ENCODE measurements at regions not wholly inside any gene's neighbourhood (a gene's known extent, or its start where the extent isn't known, plus 50 kb on each side); places are given as distances from the start of the nearest gene placed in this dataset.

DNA sequence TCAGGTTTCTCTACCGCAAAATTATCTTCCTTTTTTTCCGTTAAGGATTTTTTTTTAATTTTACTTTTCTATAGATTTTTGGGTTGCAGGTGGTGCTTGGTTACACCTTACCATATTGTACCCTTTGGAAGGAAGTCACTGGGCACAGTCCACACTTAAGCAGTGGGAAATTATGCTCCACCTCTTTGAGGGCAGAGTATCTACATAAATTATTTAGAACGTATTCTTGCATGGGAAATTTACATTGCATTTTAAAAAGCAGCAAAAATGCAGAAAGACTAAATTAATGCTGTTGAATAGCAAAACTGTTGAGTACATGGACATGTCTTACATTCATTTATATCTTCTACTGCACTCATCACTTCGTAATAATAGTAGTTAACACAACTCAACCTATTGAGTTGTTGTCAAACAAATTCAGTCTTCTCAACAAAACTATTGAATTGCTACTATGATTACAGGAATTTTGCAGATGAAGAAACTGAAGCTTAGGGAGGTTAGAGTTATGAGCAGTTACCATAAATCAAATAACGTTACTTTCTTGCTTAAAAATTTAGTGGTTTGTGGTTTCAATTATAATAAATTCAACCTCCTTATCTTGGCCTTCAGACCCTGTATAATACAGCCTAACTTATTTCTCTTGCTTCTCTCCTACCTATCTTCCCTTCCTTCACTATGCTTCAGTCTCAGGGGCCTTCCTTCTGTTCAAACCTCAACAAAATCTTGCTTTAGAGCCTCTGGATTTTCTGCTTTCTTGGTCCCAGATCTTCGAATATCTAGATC lies 97.4 kb upstream of the ARHGAP20 start:
- Mint-ChIP-seq H3K36me3 (no peaks in the 10 kb centered on the region), H3K27me3 (no peaks in the 10 kb centered on the region), H3K4me1 (no peaks in the 10 kb centered on the region), H3K27ac (no peak overlapping the region), H3K9me3 (peaks cover 0 to 4% (median 0%) of the 10 kb centered on the region in 8 donors), H3K4me3 (no peak overlapping the region)
- POLR2A ChIA-PET (ENCODE audit: partially characterized antibody) = no interaction called here
- no peaks in the 10 kb centered on the region for H3K9me3 ChIP-seq (ENCODE audit: control insufficient read depth in 1 of 2, low read length in 2 of 2)
- no peaks in the 10 kb centered on the region for H3K27me3 ChIP-seq (ENCODE audit: insufficient read depth, low read length)
- intact Hi-C loops (cut with micrococcal nuclease) = no loop called here
- H3K27ac ChIP-seq (ENCODE audit: low read depth, low read length) = no peak overlapping the region
- H3K4me3 ChIP-seq (ENCODE audit: low read length in 2 of 2) = no peak overlapping the region
- CTCF ChIA-PET (ENCODE audit: partially characterized antibody) = no interaction called here
- no peak for DNase-seq
- H3K36me3 ChIP-seq (ENCODE audit: insufficient read depth, low read length) = no peaks in the 10 kb centered on the region
- H3K4me1 ChIP-seq (ENCODE audit: insufficient read depth, low read length) = no peaks in the 10 kb centered on the region

DNA sequence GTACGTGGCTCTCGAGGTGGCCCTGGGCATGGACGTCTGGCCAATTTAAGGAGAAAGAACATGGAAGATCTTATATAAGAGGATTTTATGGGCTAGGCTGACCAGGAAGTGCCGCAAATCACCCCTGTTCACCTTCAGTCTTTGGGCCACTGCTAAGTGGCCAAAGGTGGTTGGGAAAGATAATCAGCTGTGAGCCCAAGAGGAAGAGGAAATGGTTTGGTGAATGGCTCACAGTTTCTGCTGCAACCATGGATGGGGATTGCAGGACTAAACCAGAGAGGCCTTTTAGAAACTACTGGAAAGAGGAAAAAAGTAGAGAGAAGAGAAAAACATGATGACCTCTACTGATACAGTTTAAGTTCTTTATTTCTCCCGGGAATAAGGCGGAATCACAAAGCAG lies 96.0 kb upstream of the ARHGAP20 start:
- DNase-seq = no peak
- CTCF ChIA-PET (ENCODE audit: partially characterized antibody) = no interaction called here
- no peak overlapping the region for H3K4me3 Mint-ChIP-seq
- no peaks in the 10 kb centered on the region for H3K27me3 Mint-ChIP-seq
- Histone ChIP-seq H3K27me3 (ENCODE audit: insufficient read depth, low read length) (no peaks in the 10 kb centered on the region), H3K27ac (ENCODE audit: low read depth, low read length) (no peak overlapping the region), H3K36me3 (ENCODE audit: insufficient read depth, low read length) (no peaks in the 10 kb centered on the region), H3K9me3 (ENCODE audit: control insufficient read depth in 1 of 2, low read length in 2 of 2) (no peaks in the 10 kb centered on the region), H3K4me1 (ENCODE audit: insufficient read depth, low read length) (no peaks in the 10 kb centered on the region), H3K4me3 (ENCODE audit: low read length in 2 of 2) (no peak overlapping the region)
- intact Hi-C loops (cut with micrococcal nuclease) = no loop called here
- H3K36me3 Mint-ChIP-seq = no peaks in the 10 kb centered on the region
- peaks cover 0 to 4% (median 0%) of the 10 kb centered on the region in 8 donors for H3K9me3 Mint-ChIP-seq
- POLR2A ChIA-PET (ENCODE audit: partially characterized antibody) = no interaction called here
- no peak overlapping the region for H3K27ac Mint-ChIP-seq
- no peaks in the 10 kb centered on the region for H3K4me1 Mint-ChIP-seq

DNA sequence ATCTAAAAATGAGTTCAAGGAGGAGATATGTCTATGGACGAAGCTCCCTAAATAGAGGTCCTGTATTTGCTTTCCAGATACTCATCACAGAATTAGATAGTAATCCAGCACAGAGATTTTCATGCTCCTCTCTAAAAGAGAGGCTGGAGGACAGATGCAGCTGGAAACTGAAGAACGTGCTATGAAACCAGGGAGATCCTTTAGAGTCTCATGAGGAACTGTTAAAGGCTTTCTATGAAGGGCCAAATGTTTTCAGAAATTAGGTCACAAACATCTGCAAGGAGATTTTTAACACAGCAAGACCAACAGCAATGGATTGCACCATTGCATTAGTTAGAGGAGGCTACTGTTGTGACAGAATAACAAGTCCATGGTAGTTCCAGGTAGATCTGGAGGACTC lies 95.6 kb upstream of the ARHGAP20 start:
- Histone ChIP-seq H3K36me3 (ENCODE audit: insufficient read depth, low read length) (no peaks in the 10 kb centered on the region), H3K27me3 (ENCODE audit: insufficient read depth, low read length) (no peaks in the 10 kb centered on the region), H3K27ac (ENCODE audit: low read depth, low read length) (no peak overlapping the region), H3K9me3 (ENCODE audit: control insufficient read depth in 1 of 2, low read length in 2 of 2) (no peaks in the 10 kb centered on the region), H3K4me3 (ENCODE audit: low read length in 2 of 2) (no peak overlapping the region), H3K4me1 (ENCODE audit: insufficient read depth, low read length) (no peaks in the 10 kb centered on the region)
- no peak for DNase-seq
- Mint-ChIP-seq H3K27ac (no peak overlapping the region), H3K4me3 (no peak overlapping the region), H3K4me1 (no peaks in the 10 kb centered on the region), H3K27me3 (no peaks in the 10 kb centered on the region), H3K9me3 (peaks cover 0 to 4% (median 0%) of the 10 kb centered on the region in 8 donors), H3K36me3 (no peaks in the 10 kb centered on the region)
- CTCF ChIA-PET (ENCODE audit: partially characterized antibody) = no interaction called here
- POLR2A ChIA-PET (ENCODE audit: partially characterized antibody) = no interaction called here
- intact Hi-C loops (cut with micrococcal nuclease) = no loop called here

DNA sequence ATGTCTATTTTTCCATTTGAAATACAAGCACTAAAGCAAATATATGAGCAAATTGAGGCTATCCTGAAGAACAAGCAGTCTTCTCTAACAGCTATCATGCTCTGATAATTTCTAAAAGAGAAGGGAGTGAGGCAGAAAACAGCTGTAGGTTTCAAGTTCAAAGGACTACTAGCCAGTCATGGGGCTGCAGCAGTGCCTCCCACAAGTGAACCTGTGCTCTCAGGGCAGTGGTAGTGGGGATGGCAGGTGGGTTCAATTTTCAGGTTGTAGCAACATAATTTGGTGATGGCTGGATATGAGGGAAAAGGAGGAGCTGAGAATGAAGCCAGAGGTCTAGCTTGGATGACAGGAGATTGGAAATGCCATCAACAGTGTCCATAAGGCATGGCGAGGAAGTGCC lies 93.5 kb upstream of the ARHGAP20 start:
- Mint-ChIP-seq H3K27ac (no peak overlapping the region), H3K9me3 (peaks cover 0 to 4% (median 0%) of the 10 kb centered on the region in 8 donors), H3K4me3 (no peak overlapping the region), H3K4me1 (no peaks in the 10 kb centered on the region), H3K27me3 (no peaks in the 10 kb centered on the region), H3K36me3 (no peaks in the 10 kb centered on the region)
- H3K9me3 ChIP-seq (ENCODE audit: control insufficient read depth in 1 of 2, low read length in 2 of 2) = no peaks in the 10 kb centered on the region
- H3K4me3 ChIP-seq (ENCODE audit: low read length in 2 of 2) = no peak overlapping the region
- CTCF ChIA-PET (ENCODE audit: partially characterized antibody) = no interaction called here
- H3K4me1 ChIP-seq (ENCODE audit: insufficient read depth, low read length) = no peaks in the 10 kb centered on the region
- POLR2A ChIA-PET (ENCODE audit: partially characterized antibody) = no interaction called here
- no peaks in the 10 kb centered on the region for H3K36me3 ChIP-seq (ENCODE audit: insufficient read depth, low read length)
- no peak for DNase-seq
- intact Hi-C loops (cut with micrococcal nuclease) = no loop called here
- no peaks in the 10 kb centered on the region for H3K27me3 ChIP-seq (ENCODE audit: insufficient read depth, low read length)
- no peak overlapping the region for H3K27ac ChIP-seq (ENCODE audit: low read depth, low read length)

DNA sequence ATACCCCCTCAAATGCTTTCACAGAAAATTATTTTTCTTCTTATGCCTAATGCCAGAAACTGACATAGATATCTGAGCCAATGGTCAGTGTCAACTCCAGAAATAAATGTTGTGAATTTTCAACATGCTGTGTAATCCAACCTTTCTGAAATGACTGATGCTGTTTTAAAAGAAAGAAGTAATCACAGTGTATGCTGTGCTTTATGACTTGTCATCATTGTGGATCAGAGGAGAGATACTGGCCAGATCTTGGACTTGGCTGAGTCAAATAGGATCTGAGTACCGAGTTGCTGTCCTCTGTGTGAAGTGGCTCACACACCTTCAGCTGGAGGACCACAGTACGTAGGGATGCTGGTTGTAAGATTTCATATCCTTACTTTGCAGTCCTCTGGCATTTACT lies 89.9 kb upstream of the ARHGAP20 start:
- ChIA-PET POLR2A (ENCODE audit: partially characterized antibody) (no interaction called here), CTCF (ENCODE audit: partially characterized antibody) (no interaction called here)
- Histone ChIP-seq H3K4me3 (ENCODE audit: low read length in 2 of 2) (no peak overlapping the region), H3K36me3 (ENCODE audit: insufficient read depth, low read length) (no peaks in the 10 kb centered on the region), H3K4me1 (ENCODE audit: insufficient read depth, low read length) (no peaks in the 10 kb centered on the region), H3K27me3 (ENCODE audit: insufficient read depth, low read length) (no peaks in the 10 kb centered on the region), H3K27ac (ENCODE audit: low read depth, low read length) (no peak overlapping the region), H3K9me3 (ENCODE audit: control insufficient read depth in 1 of 2, low read length in 2 of 2) (no peaks in the 10 kb centered on the region)
- H3K9me3 Mint-ChIP-seq = peaks cover 0 to 2% (median 0%) of the 10 kb centered on the region in 8 donors
- no peak for DNase-seq
- intact Hi-C loops (cut with micrococcal nuclease) = no loop called here
- H3K36me3 Mint-ChIP-seq = no peaks in the 10 kb centered on the region
- H3K4me1 Mint-ChIP-seq = peaks cover 0 to 1% (median 0%) of the 10 kb centered on the region in 4 donors
- H3K27me3 Mint-ChIP-seq = peaks cover 2 to 3% of the 10 kb centered on the region in 2 donors
- no peak overlapping the region for H3K4me3 Mint-ChIP-seq
- no peak overlapping the region for H3K27ac Mint-ChIP-seq

DNA sequence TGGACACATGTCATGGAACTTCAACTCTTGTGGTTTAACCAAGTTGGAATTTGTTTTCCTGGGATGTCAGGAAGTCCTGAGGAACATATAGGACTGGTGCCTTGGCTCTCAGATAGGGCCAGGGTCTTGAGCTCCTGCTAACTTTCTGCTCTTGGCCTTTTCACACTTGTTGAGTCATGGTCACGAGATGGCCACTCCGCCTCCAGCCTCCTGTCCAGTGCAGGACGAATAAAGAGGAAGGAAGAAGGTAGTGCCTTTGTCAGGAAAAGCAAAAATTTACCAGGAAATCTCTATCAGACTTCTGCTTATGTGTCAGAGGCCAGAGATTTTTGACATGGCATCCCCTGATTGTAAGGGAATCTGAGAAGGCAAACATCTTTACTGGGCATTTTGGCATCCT lies 89.1 kb upstream of the ARHGAP20 start:
- Histone ChIP-seq H3K4me3 (ENCODE audit: low read length in 2 of 2) (no peak overlapping the region), H3K27me3 (ENCODE audit: insufficient read depth, low read length) (no peaks in the 10 kb centered on the region), H3K9me3 (ENCODE audit: control insufficient read depth in 1 of 2, low read length in 2 of 2) (no peaks in the 10 kb centered on the region), H3K27ac (ENCODE audit: low read depth, low read length) (no peak overlapping the region), H3K4me1 (ENCODE audit: insufficient read depth, low read length) (no peaks in the 10 kb centered on the region), H3K36me3 (ENCODE audit: insufficient read depth, low read length) (no peaks in the 10 kb centered on the region)
- no peak overlapping the region for H3K27ac Mint-ChIP-seq
- peaks cover 2 to 3% of the 10 kb centered on the region in 2 donors for H3K27me3 Mint-ChIP-seq
- ChIA-PET POLR2A (ENCODE audit: partially characterized antibody) (no interaction called here), CTCF (ENCODE audit: partially characterized antibody) (no interaction called here)
- peaks cover 0 to 1% (median 0%) of the 10 kb centered on the region in 4 donors for H3K4me1 Mint-ChIP-seq
- intact Hi-C loops (cut with micrococcal nuclease) = no loop called here
- H3K4me3 Mint-ChIP-seq = no peak overlapping the region
- peaks cover 0 to 2% (median 0%) of the 10 kb centered on the region in 8 donors for H3K9me3 Mint-ChIP-seq
- no peaks in the 10 kb centered on the region for H3K36me3 Mint-ChIP-seq
- no peak for DNase-seq

DNA sequence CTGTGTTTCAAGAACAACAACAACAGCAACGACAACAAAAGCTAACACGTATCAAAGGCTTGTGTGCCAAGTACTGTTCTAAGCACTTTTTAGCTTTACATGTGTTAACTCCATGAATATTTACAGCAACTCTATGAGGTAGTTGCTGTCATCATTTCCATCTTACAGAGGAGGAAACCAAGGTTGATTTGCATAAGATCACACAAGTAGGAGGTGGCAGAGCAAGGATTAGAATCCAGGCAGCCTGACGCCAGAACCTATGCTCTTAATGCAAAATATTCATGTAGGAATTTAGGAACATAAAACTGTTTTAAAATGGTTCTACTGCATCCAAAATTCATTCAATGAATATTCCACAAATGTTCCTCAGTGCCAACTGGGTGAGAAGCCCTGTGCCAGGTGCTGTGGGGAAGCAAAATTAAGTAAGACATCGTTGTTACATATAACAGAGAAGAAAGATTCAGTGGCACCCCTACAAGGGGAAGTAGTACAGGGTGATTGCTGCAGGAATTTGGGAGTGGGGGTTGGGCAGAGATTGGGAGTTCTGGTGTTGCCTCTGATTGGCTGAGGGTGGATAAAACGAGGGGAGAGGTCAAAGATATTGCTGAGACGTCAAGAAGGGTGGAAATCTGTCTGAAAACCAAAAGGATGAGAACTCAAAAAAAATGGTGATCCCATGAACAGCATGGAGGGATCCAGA lies 86.1 kb upstream of the ARHGAP20 start:
- Histone ChIP-seq H3K9me3 (ENCODE audit: control insufficient read depth in 1 of 2, low read length in 2 of 2) (no peaks in the 10 kb centered on the region), H3K36me3 (ENCODE audit: insufficient read depth, low read length) (no peaks in the 10 kb centered on the region), H3K27me3 (ENCODE audit: insufficient read depth, low read length) (no peaks in the 10 kb centered on the region), H3K27ac (ENCODE audit: low read depth, low read length) (no peak overlapping the region), H3K4me1 (ENCODE audit: insufficient read depth, low read length) (no peaks in the 10 kb centered on the region), H3K4me3 (ENCODE audit: low read length in 2 of 2) (no peak overlapping the region)
- no peak overlapping the region for H3K27ac Mint-ChIP-seq
- ChIA-PET POLR2A (ENCODE audit: partially characterized antibody) (no interaction called here), CTCF (ENCODE audit: partially characterized antibody) (no interaction called here)
- H3K36me3 Mint-ChIP-seq = no peaks in the 10 kb centered on the region
- intact Hi-C loops (cut with micrococcal nuclease) = no loop called here
- no peak overlapping the region for H3K4me3 Mint-ChIP-seq
- peaks cover 0 to 1% (median 0%) of the 10 kb centered on the region in 4 donors for H3K4me1 Mint-ChIP-seq
- DNase-seq = no peak
- H3K9me3 Mint-ChIP-seq = peaks cover 0 to 2% (median 0%) of the 10 kb centered on the region in 8 donors
- peaks cover 3 to 5% of the 10 kb centered on the region in 2 donors for H3K27me3 Mint-ChIP-seq

Data from CD4-positive, alpha-beta memory T cell (primary cell).